ENCODE measurements at regions not wholly inside any gene's neighbourhood (a gene's known extent, or its start where the extent isn't known, plus 50 kb on each side); places are given as distances from the start of the nearest gene placed in this dataset.

- Histone ChIP-seq H3K9me2 (no peaks in the 10 kb centered on the region), H3K4me1 (ENCODE audit: control insufficient read depth in 1 of 2, insufficient read depth in 2 of 2, low read depth in 1 of 2, low read length in 1 of 2) (no peaks in the 10 kb centered on the region), H3F3A (replicated peaks; ENCODE audit: insufficient read depth) (no peaks in the 10 kb centered on the region), H3K27ac (ENCODE audit: low read depth in 2 of 2, low read length in 1 of 2) (no peak overlapping the region), H4K20me1 (ENCODE audit: insufficient read depth) (no peaks in the 10 kb centered on the region), H3K79me2 (ENCODE audit: insufficient read depth) (no peaks in the 10 kb centered on the region), H3K9me3 (no peaks in the 10 kb centered on the region), H3K36me3 (replicated peaks in 1 of 2; ENCODE audit: control insufficient read depth in 1 of 2, insufficient read depth in 2 of 2, low read length in 1 of 2) (no peaks in the 10 kb centered on the region), H3K27me3 (ENCODE audit: insufficient read depth) (no peaks in the 10 kb centered on the region), H3K4me2 (no peak overlapping the region), H2AFZ (ENCODE audit: low read depth) (no peak overlapping the region), H3K4me3 (ENCODE audit: low read depth in 2 of 2, low read length in 1 of 2) (no peak overlapping the region), H3K9ac (no peak overlapping the region)
- TF ChIP-seq MXI1 (IDR thresholded peaks at IDR 0.05; ENCODE audit: low read depth, low read length) (no peak), JUND (IDR thresholded peaks at IDR 0.05) (no peak), NRF1 (IDR thresholded peaks at IDR 0.05; ENCODE audit: low read depth, low read length) (no peak), ELF1 (IDR thresholded peaks at IDR 0.05) (no peak), USF1 (IDR thresholded peaks at IDR 0.05; ENCODE audit: borderline replicate concordance, low read depth) (no peak), TEAD4 (IDR thresholded peaks at IDR 0.05; ENCODE audit: borderline replicate concordance, insufficient read depth) (no peak), RXRA (IDR thresholded peaks at IDR 0.05; ENCODE audit: borderline replicate concordance, low read depth) (no peak), EP300 (IDR thresholded peaks at IDR 0.05; ENCODE audit: borderline replicate concordance in 1 of 2, low read depth in 1 of 2, low read length in 1 of 2) (no peak), GABPA (IDR thresholded peaks at IDR 0.05; ENCODE audit: low read depth) (no peak), CTCF (IDR thresholded peaks at IDR 0.05) (no peak), SMC3 (IDR thresholded peaks at IDR 0.05; ENCODE audit: low read depth, low read length) (no peak), YY1 (IDR thresholded peaks at IDR 0.05; ENCODE audit: low read depth) (no peak), POLR2AphosphoS5 (IDR thresholded peaks at IDR 0.05; ENCODE audit: low read depth, low read length) (no peak)
- ChIA-PET POLR2A (no interaction called here), CTCF (interaction anchor here (0.6 to 1.1 kb wide), 3 partner anchors 21 to 395 kb away, joined by 3 read pairs; no protein-coding TSS in a partner anchor)
- no peak for DNase-seq
- WGBS (ENCODE audit: low lambda C conversion rate) = 44% methylated on average over 6 of the region's 6 CpGs
These were observed 72.8 kb downstream of the CD83 start for GRCh38 chr6:14190191-14190928.

GRCh38 chr6:14190929-14191224 lies 73.3 kb downstream of the CD83 start:
- H3K4me2 ChIP-seq = no peak overlapping the region
- no peaks in the 10 kb centered on the region for H3K9me2 ChIP-seq
- H3K4me3 ChIP-seq (ENCODE audit: low read depth in 2 of 2, low read length in 1 of 2) = no peak overlapping the region
- no peak for DNase-seq
- 56% methylated on average over 6 of the region's 6 CpGs for WGBS (ENCODE audit: low lambda C conversion rate)
- H2AFZ ChIP-seq (ENCODE audit: low read depth) = no peak overlapping the region
- H3K79me2 ChIP-seq (ENCODE audit: insufficient read depth) = no peaks in the 10 kb centered on the region
- H4K20me1 ChIP-seq (ENCODE audit: insufficient read depth) = no peaks in the 10 kb centered on the region
- ChIA-PET POLR2A (no interaction called here), CTCF (interaction anchor here (1.1 kb wide), 2 partner anchors 62 to 396 kb away, joined by 3 read pairs; no protein-coding TSS in a partner anchor)
- H3F3A ChIP-seq (replicated peaks; ENCODE audit: insufficient read depth) = no peaks in the 10 kb centered on the region
- H3K36me3 ChIP-seq (replicated peaks in 1 of 2; ENCODE audit: control insufficient read depth in 1 of 2, insufficient read depth in 2 of 2, low read length in 1 of 2) = no peaks in the 10 kb centered on the region
- H3K4me1 ChIP-seq (ENCODE audit: control insufficient read depth in 1 of 2, insufficient read depth in 2 of 2, low read depth in 1 of 2, low read length in 1 of 2) = no peaks in the 10 kb centered on the region
- H3K27ac ChIP-seq (ENCODE audit: low read depth in 2 of 2, low read length in 1 of 2) = no peak overlapping the region
- no peaks in the 10 kb centered on the region for H3K27me3 ChIP-seq (ENCODE audit: insufficient read depth)
- no peak overlapping the region for H3K9ac ChIP-seq
- no peaks in the 10 kb centered on the region for H3K9me3 ChIP-seq
- no peak for TF ChIP-seq RXRA (IDR thresholded peaks at IDR 0.05; ENCODE audit: borderline replicate concordance, low read depth)
- TF ChIP-seq CTCF (IDR thresholded peaks at IDR 0.05) = no peak
- TF ChIP-seq USF2 (IDR thresholded peaks at IDR 0.05; ENCODE audit: borderline replicate concordance, low read depth, low read length) = no peak
- no peak for TF ChIP-seq EP300 (IDR thresholded peaks at IDR 0.05; ENCODE audit: borderline replicate concordance in 1 of 2, low read depth in 1 of 2, low read length in 1 of 2)
- TF ChIP-seq GABPA (IDR thresholded peaks at IDR 0.05; ENCODE audit: low read depth) = no peak
- no peak for TF ChIP-seq SIN3A (IDR thresholded peaks at IDR 0.05; ENCODE audit: borderline replicate concordance, low read depth, low read length)
- no peak for TF ChIP-seq NRF1 (IDR thresholded peaks at IDR 0.05; ENCODE audit: low read depth, low read length)
- no peak for TF ChIP-seq MXI1 (IDR thresholded peaks at IDR 0.05; ENCODE audit: low read depth, low read length)
- no peak for TF ChIP-seq RCOR1 (IDR thresholded peaks at IDR 0.05; ENCODE audit: low read length)
- no peak for TF ChIP-seq FOXJ3 (CRISPR knock-in tag; IDR thresholded peaks at IDR 0.05)
- no peak for TF ChIP-seq RAD21 (IDR thresholded peaks at IDR 0.05; ENCODE audit: low read length)
- TF ChIP-seq ZBTB33 (IDR thresholded peaks at IDR 0.05; ENCODE audit: borderline replicate concordance, low read depth) = no peak

Measured in SK-N-SH (cell line).